ENCODE measurements at regions not wholly inside any gene's neighbourhood (a gene's known extent, or its start where the extent isn't known, plus 50 kb on each side); places are given as distances from the start of the nearest gene placed in this dataset.
A peak's percentile ranks its signal among the peaks of the same experiment; 100 is the strongest.

DNA sequence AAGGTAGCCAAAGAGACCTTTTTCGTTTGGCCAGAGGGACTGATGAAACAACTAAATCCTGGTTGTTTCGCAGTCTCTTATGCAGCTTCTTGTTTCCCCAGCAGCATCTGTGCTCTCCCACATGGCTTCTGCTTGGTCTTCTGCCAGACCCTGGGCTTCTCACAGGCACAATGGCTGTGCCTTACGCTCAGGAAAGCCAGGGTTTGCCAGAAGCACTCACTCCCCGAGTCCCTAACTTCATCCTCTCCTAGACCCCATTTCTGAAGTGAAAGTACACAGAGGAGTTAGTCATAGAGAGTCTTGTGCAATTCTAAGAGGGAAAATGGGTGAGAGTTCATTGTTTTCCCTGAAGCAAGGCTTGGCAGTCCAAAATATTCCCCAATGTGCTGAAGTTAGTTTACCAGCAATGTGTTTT lies 121.7 kb downstream of the EVX1 start:
- peak; percentile 56 for DNase-seq

DNA sequence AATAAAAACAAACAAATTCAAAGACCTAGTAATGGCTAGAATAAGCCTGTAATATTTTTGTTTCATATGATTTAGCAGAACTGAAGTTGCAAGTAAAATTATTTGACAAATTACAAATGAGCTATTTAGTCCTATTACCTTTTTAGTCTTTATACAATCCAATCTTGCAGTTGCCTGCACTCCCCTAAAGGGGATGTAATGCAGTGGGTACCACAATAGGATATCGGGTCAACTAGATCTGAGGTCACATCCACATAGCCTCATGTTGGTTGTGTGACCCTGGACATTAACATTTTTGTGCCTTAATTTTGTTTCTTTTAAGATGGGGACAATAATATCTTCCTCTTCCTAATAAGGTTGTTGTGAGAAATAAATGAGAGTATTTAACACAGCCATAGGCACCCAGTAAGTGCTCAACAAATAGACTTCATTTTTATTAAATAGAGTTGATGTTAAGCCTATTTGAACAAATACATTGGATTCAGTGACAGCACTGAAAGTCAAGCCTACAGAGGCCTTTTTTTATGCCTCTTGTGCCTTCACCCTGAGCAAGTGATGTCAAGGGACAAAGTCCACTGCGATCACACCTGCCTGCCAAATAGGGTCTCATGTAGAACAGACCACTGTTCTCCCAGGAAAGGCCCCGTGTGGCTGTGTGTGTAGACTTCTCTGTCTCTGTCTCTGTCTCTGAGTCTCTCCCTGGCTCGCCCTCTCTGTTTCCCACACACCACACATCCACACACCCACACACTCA lies 124.8 kb downstream of the EVX1 start:
- no peak for DNase-seq

DNA sequence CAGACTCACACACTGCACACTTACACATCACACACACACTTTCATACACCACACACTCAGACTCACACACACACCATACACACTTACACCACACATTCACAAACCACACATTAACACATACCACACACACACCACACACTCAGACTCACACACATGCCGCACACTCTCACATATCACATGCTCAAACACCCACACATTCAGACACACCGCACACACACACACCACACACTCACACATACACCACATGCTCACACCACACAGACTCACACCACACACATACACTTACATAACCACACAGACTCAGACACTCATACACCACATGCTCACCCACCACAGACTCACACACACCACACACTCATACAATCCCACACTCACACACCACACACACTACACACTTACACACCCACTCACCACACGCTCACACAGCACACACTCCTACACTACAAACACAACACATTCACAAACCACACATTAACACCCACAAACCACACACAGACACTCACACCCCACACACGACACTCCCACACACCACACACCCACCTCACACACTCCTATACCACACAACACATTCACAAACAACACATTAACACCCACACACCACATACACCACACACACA lies 125.4 kb downstream of the EVX1 start:
- DNase-seq: no peak

DNA sequence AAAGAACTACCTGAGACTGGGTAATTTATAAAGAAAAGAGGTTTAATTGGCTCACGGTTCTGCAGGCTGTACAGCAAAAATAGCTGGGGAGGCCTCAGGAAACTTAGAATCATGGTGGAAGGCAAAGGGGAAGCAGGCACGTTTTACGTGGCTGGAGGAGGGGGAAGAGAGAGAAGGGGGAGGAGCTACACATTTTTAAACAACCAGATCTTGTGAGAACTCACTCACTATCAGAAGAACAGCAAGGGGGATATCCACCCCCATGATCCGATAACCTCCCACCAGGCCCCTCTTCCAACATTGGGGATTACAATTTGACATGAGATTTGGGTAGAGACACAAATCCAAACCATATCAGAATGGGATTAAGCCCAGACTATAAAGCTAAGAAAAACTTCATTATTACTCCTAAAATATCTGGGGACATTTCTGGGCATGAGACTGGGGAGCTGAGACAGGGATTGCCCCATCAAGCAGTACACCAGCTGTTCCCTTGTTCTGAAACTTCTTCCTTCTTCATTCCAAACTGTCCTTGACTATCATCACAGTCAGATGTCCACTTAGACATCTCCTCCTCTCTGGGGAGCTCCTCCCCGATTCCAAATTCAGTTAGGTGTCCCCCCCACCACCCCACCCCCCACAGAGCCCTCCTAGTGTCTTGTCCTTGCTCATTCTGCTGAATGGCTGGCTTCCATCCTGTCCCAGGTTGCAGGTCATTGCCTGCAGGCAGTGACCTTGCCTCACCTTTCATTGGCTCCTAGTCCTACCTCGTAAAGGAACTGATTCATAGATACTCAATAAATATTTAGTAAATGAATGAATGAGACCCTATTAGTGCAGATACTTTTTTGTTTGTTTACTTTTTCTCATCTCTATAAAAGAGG lies 132.6 kb downstream of the EVX1 start:
- no peak for DNase-seq

DNA sequence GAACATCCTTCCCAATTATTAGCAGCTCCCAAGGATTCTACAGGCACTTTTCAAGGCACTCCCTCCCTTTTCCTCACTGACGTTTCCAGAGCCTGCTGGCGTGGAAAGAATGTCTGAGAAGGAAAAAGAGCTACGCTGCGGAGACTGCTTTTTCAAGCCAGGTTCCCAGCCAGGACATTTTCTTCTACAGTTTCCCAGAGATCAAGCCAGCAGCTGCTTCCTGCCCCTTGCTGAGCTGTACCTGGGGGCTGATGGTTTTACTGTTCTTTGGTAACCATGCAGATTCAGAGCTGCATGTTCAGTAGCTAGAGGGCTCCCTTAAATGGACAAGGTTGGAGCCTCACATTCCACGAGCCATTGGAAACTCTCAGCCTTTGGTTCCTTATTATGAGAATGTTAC lies 133.4 kb downstream of the EVX1 start:
- no peak for DNase-seq

DNA sequence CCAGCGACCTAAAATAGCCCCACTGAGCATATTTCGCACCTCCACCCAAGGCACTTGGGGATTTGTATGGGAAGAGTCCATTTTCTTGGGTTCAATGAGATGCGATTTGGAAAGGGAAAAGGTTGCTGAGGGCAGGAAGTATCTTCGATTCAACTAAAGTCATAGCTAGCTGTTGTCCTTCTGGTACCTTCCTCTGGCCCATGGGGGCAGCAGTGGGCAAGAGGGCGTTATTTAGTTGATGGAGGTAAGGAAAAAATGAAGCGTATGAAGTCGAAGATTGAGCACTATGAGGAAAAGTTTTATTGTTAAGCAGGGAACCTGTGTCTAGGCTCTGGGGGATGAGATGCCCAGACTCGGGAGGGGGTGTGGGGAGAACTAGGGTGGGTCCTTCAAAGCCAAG lies 135.4 kb downstream of the EVX1 start:
- DNase-seq: no peak

DNA sequence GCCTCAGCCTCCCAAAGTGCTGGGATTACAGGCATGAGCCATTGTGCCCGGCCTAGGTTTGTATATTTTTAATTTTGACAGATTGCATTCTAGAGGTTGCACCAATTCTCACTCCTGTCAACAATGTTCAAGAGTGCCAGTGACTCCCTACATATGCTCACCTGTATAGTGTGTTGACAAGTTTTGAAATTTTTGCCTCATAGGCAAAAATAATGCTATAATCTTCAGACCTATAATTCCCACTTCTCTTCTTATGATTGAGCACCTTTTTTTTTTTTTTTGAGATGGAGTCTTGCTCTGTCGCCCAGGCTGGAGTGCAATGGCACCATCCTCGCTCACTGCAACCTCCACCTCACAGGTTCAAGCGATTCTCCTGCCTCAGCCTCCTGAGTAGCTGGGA lies 139.7 kb downstream of the EVX1 start:
- DNase-seq: no peak

DNA sequence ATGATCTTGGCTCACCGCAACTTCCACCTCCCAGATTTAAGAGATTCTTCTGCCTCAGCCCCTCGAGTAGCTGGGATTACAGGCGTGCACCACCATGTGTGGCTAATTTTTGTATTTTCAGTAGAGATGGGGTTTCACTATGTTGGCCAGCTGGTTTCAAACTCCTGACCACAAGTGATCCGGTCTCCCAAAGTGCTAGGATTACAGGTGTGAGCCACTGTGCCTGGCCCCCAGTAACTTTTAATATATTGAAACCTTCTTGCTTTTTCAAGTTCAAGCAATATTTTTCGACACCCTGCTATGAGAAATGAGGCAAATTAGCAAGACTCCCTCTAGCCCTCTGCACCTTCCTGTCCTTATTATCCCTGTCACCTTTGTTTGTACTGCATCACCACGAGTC lies 144.0 kb downstream of the EVX1 start:
- DNase-seq: no peak

DNA sequence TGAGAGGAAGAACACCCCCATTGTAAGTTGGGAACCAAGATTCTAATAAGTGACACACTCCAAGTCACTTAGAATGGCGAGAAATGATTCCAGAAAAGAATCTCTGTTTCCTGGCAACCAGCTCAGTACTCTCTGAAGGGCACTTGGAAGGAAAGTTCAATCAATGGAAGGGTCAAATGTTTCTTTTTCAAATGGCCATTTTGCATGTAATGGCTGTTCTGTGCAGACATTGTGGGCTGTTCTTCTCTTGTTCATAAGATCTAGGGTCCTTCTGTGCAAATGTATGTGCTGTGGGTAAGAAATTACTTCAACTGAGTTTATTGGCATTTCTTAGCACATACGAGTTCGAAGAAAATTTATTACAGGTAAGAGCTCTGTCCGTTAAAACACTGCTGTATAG lies 145.3 kb downstream of the EVX1 start:
- DNase-seq: no peak

DNA sequence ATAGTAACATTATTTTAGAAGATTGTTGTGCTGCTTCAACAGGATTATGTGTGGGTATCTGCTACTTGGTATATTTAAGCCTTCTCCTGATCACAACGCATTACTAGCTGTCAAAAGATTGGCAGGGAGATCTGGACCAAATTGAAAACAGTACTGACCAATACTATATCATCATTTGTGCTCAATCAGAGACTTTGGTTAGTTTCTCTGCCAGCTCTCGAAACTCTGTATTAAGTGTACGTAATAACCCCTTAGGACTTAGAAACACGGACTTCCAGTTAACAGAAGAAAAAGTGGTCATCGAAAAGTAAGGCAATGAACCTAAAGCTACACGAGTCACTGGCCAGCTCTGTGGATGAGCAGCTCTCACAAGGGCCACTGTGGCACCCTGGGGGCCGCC lies 146.0 kb downstream of the EVX1 start:
- no peak for DNase-seq

DNA sequence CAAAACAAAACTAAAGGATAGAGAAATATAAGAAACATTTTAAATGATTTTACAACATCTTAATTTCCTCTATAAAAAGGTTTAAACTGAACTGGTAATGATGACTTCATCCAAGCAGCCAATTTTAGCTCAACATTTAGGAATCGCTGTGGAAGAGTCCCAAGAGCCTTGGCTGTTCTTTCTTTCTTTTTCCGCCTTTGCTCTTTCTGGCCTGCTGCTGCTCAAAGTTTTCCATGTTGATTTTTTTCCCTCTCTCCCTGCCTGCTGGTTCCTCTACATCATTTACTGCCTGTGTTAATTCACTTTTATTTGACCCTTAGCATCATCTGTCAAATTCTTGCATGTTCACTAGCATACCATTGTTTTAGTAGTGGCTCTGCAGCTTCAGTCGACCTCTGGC lies 146.9 kb downstream of the EVX1 start:
- no peak for DNase-seq

DNA sequence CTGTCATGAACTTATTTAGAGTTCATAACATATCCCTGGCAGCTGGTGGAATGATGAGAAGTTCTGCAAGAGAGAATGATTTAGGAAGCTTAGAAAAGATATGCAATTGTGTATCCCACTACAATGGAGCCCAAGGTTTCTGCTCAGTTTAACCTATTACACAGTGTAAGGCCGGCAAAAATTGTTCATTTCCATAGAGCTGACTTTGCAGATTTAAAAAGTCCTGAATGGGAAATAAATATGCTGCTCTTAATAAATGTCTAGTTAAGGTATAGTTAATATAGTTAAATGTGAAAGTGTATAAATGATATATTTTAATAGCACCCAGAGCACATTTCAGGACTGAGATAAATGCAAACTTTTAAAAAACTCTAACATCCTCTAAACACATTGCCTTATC lies 149.9 kb downstream of the EVX1 start:
- no peak for DNase-seq

DNA sequence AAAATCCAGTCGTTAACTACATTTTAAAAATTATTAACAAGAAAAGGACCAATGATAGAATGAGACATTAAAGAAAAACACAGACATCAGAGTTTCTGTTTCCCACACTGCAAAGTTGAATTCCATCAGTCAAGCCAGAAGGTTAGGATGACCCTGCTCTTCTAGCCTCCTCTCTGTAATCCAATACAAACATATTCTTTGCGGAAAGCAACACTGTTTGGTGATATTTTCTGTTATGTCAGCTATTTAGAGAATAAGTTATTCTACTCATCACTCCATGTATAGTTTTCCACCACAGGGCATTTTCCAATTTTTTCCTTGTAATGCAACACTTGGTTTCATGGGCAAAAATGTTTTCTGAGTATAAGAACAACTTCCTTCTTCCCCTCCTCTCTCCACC lies 152.3 kb downstream of the EVX1 start:
- no peak for DNase-seq

DNA sequence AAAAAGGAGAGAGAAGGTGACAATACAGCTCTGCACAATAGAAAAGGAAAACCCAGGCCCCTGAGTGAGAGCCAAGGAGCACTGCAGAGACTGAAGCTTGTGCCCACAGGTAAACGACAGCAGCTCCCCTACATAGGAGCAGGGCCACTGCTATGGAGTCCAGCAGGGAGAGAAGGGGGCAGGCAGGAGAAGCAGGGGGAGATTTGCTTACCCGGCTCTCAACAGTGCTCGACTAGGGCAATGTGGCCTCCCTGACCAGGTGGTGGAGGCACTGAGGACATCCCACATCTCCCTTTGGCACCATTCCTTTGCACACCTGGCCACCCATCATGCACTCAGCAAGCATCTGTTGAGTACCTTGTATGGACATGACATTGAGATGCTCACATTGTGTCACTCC lies 153.0 kb downstream of the EVX1 start:
- DNase-seq: no peak

DNA sequence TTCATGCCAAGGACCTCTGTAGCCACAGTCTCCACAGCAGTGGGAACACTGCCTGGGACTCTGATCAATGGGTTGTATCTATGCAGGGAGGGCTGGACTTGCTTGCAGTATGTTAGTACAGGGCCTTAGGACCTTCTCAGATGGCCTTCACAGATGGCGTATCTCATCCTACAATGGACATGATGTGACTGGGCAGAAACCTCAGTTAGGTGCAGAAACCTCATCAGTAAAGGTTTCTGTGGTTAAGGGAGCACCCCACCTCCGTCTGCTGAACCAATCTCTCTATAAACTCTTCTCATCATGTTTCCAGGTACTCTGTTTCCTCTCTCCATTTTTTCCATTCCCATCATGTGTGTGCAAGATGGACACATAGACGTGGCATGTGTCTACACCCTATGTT lies 154.9 kb downstream of the EVX1 start:
- DNase-seq: no peak

DNA sequence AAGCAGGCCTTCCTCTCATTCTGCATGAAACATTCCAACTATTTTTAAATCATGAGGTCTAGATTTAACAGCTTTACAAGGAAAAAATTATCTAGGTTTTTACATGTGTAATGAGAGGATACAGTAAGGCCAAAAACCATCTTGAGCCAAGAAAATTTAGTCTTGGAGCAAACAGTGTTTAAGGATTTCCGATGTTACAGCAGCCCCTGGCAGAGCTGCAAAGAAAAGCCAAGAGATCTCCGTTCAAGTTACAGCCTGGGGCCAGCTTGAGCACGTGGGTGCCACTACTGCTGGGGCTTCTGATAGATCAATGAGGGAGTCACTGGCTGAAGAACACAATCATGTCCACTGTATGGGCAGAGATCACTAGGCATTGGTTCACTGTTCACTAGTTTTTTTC lies 156.2 kb downstream of the EVX1 start:
- DNase-seq: no peak

DNA sequence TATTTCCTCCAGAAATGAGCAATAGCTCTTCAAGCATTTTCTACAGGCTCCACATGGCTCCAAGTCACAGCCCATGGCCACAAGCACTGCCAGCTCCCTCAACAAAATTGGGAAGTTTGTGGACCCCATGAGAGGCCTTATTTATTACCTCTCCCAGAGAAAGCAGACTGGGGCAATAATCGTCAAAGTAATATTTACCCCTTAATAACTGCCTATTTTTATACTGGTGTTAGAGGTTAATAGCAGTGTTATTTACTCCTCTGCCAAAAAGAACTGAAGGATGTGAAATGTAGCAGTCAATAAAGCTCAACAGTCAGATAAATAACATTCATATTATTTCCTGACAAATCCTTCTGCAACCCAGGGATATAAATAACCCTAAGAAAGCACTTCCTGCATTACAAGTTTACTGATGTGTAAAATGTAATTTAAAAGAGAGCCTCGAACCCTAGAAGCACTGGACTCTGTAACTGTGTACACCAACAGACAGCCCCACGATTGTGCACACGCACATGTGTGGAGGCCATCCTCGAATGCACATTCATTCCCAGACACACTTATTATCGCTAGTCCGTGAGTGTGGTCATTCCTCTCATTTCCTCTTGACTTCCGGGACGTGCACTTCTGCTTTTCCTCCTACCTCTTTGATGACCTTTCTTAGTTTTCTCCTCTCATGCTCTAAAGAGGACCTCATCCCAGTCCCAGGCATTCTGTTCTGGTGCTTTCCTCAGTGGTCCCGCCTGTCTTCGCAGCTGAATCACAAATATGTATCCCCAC lies 157.4 kb downstream of the EVX1 start:
- no peak for DNase-seq

DNA sequence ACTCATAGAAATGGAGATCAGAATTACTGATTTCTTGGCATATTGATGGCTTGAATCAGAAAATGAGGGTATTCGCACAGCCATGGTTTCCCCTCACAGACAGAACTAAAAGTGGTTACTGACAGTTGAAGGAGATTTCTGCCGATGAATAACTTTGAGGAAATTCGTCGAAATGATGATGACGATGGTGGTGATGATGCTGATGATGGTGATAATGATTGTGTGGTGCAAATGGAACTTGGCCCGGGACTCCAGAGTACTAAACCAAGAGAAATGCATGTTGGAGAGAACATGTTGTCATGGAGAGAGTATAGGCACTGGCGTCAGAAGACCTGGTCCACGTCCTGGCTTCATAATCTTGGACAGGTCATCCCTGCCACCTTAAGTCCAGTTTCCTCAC lies 163.2 kb downstream of the EVX1 start:
- DNase-seq: no peak

DNA sequence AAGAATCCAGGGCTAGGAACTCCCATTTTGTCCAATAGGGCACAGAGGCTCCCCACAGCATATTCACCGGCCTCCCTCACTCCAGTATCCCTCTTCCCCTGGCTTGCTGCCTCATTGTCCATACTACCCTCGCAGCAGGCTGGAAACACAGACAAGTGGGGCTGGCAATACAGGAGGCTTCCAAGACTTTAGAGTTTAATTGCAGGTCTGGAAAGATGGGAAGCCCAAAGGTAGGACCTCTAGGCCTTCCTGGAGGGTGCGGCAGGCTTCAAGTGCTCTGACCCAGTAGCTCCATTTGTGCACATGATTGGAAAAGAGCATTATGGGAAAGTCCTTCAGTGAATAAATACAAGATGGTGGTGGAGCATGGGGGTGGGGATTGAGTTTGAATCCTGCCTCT lies 166.7 kb downstream of the EVX1 start:
- no peak for DNase-seq

DNA sequence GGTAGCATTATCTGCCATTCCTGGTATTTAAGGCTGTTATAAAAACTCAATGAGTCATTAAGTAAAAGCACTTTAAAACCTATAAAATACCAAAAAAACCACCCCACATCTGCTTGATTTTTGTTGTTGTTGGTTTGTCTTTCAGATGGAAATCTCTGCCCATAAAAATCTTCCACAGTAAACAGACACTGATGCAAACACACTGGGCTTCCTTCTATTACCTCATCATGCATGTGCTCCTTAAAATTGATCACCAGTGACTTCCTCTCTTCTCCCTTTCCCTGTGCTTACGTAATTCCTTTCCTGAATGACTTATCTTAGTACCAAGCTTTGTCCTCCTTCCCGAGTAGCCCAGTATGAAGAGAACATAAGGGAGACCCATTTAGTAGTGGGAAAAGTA lies 167.2 kb downstream of the EVX1 start:
- no peak for DNase-seq

DNA sequence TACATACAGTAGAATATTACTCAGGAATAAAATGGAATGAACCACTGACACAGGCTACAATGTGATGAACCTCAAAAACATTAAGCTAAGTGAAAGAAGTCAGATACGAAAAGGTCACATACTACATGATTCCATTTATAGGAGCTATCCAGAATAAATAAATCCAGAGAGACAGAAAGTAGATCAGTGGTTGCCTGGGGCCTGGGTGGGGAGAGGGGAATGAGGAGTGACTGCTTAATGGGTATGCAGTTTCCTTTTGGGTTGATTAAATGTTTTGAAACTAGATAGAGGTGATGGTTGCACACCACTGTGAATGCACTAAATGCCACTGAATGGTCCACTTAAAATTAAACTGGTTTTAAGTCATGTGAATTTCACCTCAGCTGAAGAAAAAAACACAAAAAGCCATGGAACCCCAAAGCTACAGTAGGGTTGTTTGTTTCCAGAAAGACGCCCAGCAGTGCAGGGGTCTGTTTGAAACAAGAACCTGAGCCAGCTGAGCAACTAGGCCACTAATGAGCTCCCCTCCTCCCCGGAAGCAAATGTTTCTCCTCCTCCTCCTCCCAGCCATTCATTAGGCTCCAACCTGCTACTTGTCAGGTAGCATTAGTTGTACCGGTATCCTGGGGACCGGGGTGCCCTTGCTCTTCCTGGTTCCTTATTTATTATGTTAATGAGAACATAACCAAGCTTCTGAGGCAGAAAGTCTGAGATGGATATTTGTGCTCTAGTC lies 168.4 kb downstream of the EVX1 start:
- DNase-seq: no peak

DNA sequence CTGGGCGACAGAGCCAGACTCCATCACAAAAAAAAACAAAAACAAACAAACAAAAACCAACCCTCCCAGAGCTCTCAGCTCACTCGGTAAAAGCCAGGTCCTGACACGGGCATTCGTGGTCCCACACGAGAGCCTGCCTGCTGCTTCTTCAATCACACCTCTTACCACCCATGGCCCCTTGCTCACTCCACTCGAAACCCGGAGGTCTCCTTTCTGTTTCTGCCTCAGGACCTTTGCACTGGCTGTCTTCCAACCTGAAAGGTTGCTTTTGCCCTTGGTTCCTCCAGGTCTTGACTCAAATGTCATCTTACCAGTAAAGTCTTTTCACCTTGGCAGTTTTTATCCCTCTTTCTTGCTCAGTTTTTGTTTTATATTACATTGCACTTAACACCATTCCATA lies 169.6 kb downstream of the EVX1 start:
- no peak for DNase-seq

DNA sequence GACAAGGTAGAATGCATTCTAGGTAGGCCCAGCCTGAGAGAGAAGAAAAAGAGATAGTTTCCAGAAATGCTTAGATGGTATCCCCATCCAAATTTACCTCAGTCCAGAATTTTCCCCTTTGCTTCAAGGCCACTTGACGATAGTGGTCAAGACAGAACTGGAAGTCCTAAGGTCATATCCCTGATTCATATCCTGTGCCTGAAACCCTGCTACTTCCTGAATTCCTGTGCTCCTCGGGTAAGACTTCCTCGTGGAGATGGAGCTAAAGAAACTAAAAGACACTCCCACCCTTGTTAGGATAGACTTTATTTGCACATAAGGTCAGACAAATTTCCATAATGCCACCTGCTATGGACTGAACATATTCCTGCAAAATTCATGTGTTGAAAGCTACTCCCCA lies 175.9 kb downstream of the EVX1 start:
- DNase-seq: no peak
